ENCODE measurements at regions not wholly inside any gene's neighbourhood (a gene's known extent, or its start where the extent isn't known, plus 50 kb on each side); places are given as distances from the start of the nearest gene placed in this dataset.
A peak's percentile ranks its signal among the peaks of the same experiment; 100 is the strongest.

GRCh38 chr21:28458446-28458845 lies 534.2 kb downstream of the LTN1 start:
- no peak for DNase-seq (ENCODE audit: low read depth)
- H3K36me3 ChIP-seq (ENCODE audit: control insufficient read depth, insufficient read depth, low read length), result no peaks in the 10 kb centered on the region
- FAIRE-seq, result no peak
- H3K27me3 ChIP-seq (ENCODE audit: control insufficient read depth, insufficient read depth, low read length), result no peaks in the 10 kb centered on the region
- TF ChIP-seq, protein P1, sequence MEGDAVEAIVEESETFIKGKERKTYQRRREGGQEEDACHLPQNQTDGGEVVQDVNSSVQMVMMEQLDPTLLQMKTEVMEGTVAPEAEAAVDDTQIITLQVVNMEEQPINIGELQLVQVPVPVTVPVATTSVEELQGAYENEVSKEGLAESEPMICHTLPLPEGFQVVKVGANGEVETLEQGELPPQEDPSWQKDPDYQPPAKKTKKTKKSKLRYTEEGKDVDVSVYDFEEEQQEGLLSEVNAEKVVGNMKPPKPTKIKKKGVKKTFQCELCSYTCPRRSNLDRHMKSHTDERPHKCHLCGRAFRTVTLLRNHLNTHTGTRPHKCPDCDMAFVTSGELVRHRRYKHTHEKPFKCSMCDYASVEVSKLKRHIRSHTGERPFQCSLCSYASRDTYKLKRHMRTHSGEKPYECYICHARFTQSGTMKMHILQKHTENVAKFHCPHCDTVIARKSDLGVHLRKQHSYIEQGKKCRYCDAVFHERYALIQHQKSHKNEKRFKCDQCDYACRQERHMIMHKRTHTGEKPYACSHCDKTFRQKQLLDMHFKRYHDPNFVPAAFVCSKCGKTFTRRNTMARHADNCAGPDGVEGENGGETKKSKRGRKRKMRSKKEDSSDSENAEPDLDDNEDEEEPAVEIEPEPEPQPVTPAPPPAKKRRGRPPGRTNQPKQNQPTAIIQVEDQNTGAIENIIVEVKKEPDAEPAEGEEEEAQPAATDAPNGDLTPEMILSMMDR (IDR thresholded peaks at IDR 0.05; ENCODE audit: insufficient read depth, low read length, severe bottlenecking), result no peak
- H3K4me3 ChIP-seq (ENCODE audit: low read depth, low read length), result no peak overlapping the region

GRCh38 chr21:28455253-28455600 lies 537.5 kb downstream of the LTN1 start:
- FAIRE-seq, result no peak
- H3K4me3 ChIP-seq (ENCODE audit: low read depth, low read length), result no peak overlapping the region
- no peak for DNase-seq (ENCODE audit: low read depth)
- H3K36me3 ChIP-seq (ENCODE audit: control insufficient read depth, insufficient read depth, low read length), result no peaks in the 10 kb centered on the region
- TF ChIP-seq, protein P1 (IDR thresholded peaks at IDR 0.05; ENCODE audit: insufficient read depth, low read length, severe bottlenecking), result no peak
- H3K27me3 ChIP-seq (ENCODE audit: control insufficient read depth, insufficient read depth, low read length), result no peaks in the 10 kb centered on the region

GRCh38 chr21:28454564-28455252 lies 538.0 kb downstream of the LTN1 start:
- TF ChIP-seq, protein P1 (IDR thresholded peaks at IDR 0.05; ENCODE audit: insufficient read depth, low read length, severe bottlenecking), result no peak
- FAIRE-seq, result no peak
- no peaks in the 10 kb centered on the region for H3K27me3 ChIP-seq (ENCODE audit: control insufficient read depth, insufficient read depth, low read length)
- H3K4me3 ChIP-seq (ENCODE audit: low read depth, low read length), result no peak overlapping the region
- no peak for DNase-seq (ENCODE audit: low read depth)
- H3K36me3 ChIP-seq (ENCODE audit: control insufficient read depth, insufficient read depth, low read length), result no peaks in the 10 kb centered on the region

GRCh38 chr21:28447462-28447861 lies 545.2 kb downstream of the LTN1 start:
- Histone ChIP-seq H3K27me3 (ENCODE audit: control insufficient read depth, insufficient read depth, low read length) (no peaks in the 10 kb centered on the region), H3K36me3 (ENCODE audit: control insufficient read depth, insufficient read depth, low read length) (no peaks in the 10 kb centered on the region), H3K4me3 (ENCODE audit: low read depth, low read length) (no peak overlapping the region)
- FAIRE-seq (no peak), DNase-seq (ENCODE audit: low read depth) (no peak)
- TF ChIP-seq, protein P1 (IDR thresholded peaks at IDR 0.05; ENCODE audit: insufficient read depth, low read length, severe bottlenecking), result no peak

DNA sequence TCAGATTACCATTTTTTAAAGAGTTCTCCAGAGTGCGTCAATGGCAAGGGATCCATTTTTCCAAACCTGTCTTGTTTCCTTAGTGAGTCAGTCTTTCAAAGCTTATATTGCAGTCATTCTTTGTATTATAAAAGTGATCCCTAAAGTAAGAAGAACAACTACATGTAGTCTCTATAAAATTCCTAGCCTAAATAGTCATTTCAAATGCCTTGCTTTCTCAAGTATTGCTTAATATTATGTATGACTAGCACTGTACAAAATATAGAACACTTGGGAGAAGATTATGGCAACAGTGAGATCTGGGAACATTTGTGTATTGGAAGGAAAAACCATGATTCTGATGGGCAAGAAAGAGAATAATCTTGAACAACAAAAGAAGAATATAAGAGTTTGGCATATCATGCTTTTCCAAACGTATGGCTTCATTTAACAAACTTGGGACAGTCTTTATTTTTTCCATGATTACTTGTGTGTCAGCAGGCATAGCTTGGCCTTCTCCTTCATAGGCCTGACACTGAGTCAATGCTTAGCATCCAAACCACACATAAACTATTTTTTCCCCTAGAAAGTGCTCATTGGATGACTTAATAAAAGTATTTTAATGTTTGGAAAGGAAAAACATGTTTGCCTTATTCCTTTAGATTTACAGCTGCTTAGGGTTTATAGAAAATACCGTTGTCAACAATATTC lies 547.4 kb downstream of the LTN1 start:
- FAIRE-seq (no peak), DNase-seq (ENCODE audit: low read depth) (peak; percentile 70)
- Histone ChIP-seq H3K36me3 (ENCODE audit: control insufficient read depth, insufficient read depth, low read length) (no peaks in the 10 kb centered on the region), H3K4me3 (ENCODE audit: low read depth, low read length) (no peak overlapping the region), H3K27me3 (ENCODE audit: control insufficient read depth, insufficient read depth, low read length) (no peaks in the 10 kb centered on the region)
- TF ChIP-seq, protein P1 (IDR thresholded peaks at IDR 0.05; ENCODE audit: insufficient read depth, low read length, severe bottlenecking), result no peak
